Dedifferentiated amniotic fluid mesenchymal stem cell (primary cell): ENCODE measurements at regions not wholly inside any gene's neighbourhood (a gene's known extent, or its start where the extent isn't known, plus 50 kb on each side); places are given as distances from the start of the nearest gene placed in this dataset.

ENCODE experiments used
- DNase-seq: peaks from one replicate; pipeline ENCODE4 v3.0.0-alpha.2; 2016; ENCODE audit errors: extremely low spot score

GRCh38 chr11:119855066-119855465 lies 126.1 kb upstream of the NECTIN1 start:
- DNase-seq: no peak

GRCh38 chr11:119854521-119854920 lies 125.5 kb upstream of the NECTIN1 start:
- DNase-seq: no peak

DNA sequence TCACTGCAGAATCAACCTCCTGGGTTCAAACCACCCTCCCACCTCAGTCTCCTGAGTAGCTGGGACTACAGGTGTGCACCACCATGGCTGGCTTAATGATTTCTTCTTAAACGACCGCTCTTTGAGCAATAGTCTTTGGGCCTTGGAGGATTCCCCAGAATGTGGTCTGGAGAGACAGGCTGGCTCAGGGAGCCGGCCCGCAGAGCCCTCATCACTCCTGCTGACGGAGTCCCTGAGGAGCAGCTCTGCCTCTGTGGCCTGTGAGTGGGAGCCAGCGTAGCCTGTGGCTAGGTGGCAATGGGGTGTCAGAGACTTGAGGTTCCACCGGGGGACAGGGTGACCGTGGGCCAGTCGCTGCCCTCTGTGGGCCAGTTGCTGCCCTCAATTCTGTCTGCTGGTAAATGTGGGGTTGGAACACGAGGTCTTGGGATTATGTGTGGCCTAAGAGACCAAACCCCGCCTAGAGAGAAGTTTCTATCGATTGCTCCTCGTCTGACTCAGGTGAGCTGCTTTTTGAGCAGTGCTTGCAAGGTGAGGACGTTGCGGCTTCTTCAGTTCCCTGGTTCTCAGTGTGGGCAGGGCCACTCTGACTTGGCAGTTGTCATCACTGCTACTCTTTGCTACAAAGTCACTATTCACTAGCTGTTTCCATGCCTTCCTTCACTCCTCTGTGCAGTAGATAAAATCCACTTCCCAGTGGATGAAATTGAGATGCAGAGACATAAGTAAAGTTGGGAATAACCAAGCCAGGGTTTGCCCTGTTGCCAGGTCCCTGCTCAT lies 124.8 kb upstream of the NECTIN1 start:
- DNase-seq: no peak

- DNase-seq: no peak
Measured at GRCh38 chr11:119852741-119853140, 123.7 kb upstream of the NECTIN1 start.

- no peak for DNase-seq
Measured at GRCh38 chr11:119850822-119851409, 121.9 kb upstream of the NECTIN1 start.

DNA sequence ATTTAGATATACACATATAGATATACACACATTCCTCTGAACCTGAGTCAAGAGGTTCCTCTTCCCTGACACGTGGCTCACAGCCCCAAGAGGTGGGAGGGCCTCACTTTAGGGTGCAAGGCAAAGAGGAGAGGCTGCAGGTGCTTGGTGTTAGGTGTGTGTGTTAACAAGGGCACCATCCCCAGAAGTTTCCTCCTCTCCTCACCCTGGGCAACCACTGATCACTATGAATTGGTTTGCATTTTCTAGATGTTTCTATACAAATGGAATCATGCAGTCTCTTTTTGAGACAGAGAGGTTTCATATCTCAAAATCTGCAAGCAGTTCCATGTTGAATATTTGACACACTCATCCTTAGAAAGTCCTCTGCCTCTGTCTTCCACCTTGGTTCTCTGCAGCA lies 120.9 kb upstream of the NECTIN1 start:
- DNase-seq: no peak

GRCh38 chr11:119847853-119848252 lies 118.9 kb upstream of the NECTIN1 start:
- DNase-seq: no peak

- DNase-seq: no peak
Measured at GRCh38 chr11:119846374-119846773, 117.4 kb upstream of the NECTIN1 start.

- DNase-seq: no peak
Measured at GRCh38 chr11:119845756-119846155, 116.8 kb upstream of the NECTIN1 start.

DNA sequence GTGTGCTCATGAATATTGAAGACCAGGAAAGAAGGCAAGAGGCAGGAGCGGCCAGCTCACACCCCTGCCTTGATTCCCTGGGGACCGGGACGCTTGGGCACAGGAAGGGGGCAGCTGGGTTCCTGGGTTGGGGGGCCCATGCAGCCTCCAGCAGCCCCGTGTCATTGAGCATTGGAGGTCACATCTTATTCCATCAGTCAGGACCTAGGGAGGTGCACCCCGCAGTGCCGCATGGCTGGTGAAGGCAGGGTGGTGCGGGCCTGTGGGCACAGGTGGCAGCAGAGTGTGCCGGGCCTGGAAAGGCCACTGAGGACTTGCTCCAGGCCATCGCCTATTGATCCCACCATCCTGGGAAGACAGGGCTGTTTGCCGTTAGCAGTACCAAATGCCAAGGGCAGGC lies 116.3 kb upstream of the NECTIN1 start:
- no peak for DNase-seq

DNA sequence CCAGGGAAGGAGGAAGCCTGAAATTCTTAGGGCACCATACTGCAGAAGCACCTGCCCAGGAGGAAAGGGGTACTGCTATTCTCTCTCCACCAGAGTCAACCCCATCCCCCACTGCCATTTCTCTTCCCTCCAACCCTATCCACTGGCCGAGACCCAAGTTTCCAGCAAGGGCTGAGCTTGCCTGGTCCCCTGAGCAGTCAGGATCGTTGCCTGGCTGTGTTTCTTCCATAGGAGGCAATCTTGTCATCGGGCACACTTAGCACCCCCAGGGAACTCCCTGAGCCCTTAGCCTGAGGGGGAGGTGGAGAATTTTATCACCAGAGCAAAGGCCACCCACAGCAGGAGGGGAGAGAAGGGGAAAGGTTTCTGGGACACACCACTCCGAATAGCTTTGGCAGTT lies 115.8 kb upstream of the NECTIN1 start:
- DNase-seq: no peak

- no peak for DNase-seq
Measured at GRCh38 chr11:119843877-119844276, 114.9 kb upstream of the NECTIN1 start.

- no peak for DNase-seq
Measured at GRCh38 chr11:119842731-119843130, 113.7 kb upstream of the NECTIN1 start.

- no peak for DNase-seq
Measured at GRCh38 chr11:119839476-119840133, 110.6 kb upstream of the NECTIN1 start.

DNA sequence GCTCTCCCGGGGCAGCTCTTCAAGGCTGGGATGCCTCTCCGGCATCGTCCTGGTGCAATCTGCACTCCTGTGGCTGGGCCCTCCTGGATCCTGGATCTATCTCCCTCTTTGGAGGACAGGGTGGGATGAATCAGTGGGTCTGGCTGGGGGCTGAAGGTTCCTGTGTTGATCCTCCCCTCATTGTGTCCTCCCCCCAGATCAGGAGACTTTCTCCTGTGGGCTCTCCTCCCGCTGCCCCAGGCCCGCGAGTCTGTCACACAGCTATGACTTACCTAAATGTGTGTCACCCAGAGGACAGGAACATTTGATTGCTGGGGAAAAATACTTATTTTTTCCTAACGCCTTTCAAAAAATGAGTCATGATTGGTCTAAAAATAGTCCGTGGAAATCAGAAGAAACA lies 106.8 kb upstream of the NECTIN1 start:
- no peak for DNase-seq

- no peak for DNase-seq
Measured at GRCh38 chr11:119832202-119832935, 103.4 kb upstream of the NECTIN1 start.

DNA sequence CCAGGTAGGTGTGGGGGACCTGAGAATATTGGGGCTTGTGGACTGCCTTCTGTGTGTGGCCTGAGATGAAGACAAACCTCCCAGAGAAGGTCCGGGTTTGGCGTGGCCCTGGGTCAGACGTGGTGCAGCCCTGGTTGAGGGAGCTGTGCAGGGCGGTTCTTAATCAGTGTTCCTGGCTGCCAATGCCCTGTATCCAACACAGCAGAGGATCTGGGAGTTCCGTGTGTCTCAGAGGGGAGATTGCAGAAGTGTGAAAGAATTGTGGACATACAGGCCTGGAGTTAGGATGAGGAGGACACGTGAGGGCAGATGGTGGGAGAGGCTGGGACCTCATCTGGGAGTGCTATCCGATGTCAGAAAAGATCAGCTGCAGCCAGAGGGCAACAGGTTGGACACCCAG lies 102.0 kb upstream of the NECTIN1 start:
- DNase-seq: no peak

GRCh38 chr11:119830400-119830799 lies 101.4 kb upstream of the NECTIN1 start:
- no peak for DNase-seq

- no peak for DNase-seq
Measured at GRCh38 chr11:119829402-119829801, 100.4 kb upstream of the NECTIN1 start.

DNA sequence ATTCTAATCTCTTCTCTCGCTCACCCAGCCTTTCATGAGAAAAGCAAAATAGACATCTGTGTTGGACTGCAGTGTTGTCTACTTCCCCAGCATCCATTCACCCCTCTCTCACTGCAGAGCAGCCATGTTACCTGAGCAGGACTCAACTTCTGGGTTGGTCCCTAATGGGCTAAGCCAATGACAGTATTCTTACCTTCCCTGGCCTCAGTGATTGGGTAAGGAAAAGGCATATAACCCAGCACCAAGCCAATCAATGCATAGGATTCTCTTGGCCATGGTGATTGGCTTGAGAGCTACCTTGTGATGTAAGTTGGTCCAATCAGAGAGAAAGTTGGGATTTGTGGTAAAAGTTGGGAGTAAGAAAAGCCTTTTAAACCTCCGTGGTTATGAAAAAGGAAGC lies 99.8 kb upstream of the NECTIN1 start:
- DNase-seq: no peak

DNA sequence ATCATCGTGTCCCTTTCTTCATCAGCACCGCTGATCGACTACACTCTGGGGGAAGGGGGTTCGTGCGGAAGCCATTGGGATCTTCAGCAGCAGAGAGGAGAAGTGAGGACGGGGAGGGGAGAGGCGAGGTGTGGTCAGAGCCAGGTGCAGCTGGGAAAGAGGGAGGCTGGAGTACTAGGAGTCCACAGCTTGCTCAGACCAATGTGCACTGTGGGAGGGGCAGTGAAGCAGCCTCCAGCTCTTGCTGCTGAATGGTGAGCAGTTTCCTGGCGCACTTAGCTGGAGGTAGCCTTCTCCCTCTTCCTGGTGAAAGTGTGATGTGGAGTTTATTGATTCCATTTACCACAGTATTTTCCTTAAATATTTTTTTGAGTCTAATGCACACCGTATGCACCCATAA lies 99.0 kb upstream of the NECTIN1 start:
- DNase-seq: no peak

- DNase-seq: no peak
Measured at GRCh38 chr11:119827113-119827512, 98.1 kb upstream of the NECTIN1 start.
